SW 1271 (cell line): ENCODE measurements at regions not wholly inside any gene's neighbourhood (a gene's known extent, or its start where the extent isn't known, plus 50 kb on each side); places are given as distances from the start of the nearest gene placed in this dataset.
"Not testable (repeated sequence)": the region's sequence is repeated elsewhere in the genome, so short reads cannot be mapped to it uniquely, and the experiment has no call there.

Experiments
- DNase-seq, 2 experiments: peaks; one replicate each; lab custom pipeline; 2025; lab: John Stamatoyannopoulos, UW

DNA sequence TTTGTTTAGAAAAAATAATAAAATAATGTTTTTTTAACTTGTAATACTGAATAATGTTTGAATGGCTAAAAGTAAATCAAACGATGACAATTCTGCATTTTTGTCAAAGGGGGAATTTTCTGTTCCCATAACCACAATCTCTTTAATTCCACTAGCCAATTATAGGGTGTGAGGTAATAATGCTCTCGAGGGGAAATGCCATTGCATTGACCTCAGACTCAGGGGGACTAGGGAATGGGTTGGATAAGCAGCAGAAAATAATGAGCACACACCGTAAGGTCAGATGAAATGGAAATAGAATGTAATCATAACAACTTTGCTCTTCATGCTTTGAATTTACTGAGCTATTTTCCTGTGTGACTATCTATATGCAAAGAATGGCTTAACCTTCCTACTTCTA is 584.7 kb downstream of the RFPL4B start:
- DNase-seq = no peak

DNA sequence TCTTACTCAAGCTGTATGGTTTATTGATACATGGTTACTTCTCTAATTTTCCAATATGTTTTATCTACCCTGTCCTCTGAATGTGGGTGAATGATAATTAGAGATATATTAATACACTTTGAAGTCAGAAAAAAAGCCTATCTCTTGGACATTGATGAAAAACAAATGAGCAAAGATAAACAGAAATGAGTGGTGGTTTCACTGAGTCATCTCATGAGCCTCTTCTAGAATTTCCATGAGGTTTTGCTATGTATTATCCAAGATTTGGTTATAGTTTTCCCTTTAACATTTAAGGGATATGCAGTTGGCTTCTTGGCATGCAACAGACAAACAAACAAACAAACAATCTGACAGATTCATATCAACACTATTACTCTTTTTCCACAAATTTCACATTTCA is 586.8 kb downstream of the RFPL4B start:
- DNase-seq = no peak

- DNase-seq = no peak
These were observed 587.5 kb downstream of the RFPL4B start for GRCh38 chr6:112934433-112935327.

- no peak for DNase-seq
These were observed 588.4 kb downstream of the RFPL4B start for GRCh38 chr6:112935402-112936078.

GRCh38 chr6:112936079-112936472 is 588.9 kb downstream of the RFPL4B start:
- no peak for DNase-seq

DNA sequence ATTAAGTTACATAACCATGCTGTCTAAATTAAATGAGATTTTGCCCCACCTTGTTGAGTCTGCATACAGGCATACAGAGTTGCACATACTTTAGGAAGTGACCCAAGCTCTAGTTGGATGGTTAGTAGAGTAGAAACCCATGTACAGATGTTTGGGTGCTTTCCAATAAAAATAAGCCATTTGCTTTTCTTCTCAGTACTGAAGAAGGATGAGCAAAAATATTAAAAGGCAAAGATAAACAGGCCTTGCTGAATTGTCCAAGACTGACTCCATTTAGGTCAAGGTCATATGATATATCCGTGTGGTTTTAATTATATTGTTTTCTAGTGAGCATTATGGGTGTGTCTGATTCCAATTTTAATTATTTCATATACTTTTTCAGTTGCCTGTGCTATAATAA is 589.4 kb downstream of the RFPL4B start:
- DNase-seq = no peak

DNA sequence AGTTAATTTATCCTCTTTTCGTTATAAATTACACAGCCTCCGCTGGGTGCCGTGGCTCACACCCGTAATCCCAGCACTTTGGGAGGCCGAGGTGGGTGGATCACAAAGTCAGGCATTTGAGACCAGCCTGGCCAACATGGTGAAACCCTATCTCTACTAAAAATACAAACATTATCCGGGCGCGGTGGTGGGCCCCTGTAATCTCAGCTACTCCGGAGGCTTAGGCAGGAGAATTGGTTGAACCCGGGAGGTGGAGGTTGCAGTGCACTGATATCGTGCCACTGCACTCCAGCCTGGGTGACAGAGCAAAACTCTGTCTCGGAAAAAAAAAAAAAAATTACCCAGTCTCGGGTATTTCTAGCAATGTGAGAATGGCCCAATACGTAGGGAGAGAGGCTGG is 590.6 kb downstream of the RFPL4B start:
- DNase-seq = not testable (repeated sequence)

GRCh38 chr6:112938650-112939049 is 591.5 kb downstream of the RFPL4B start:
- DNase-seq = no peak

DNA sequence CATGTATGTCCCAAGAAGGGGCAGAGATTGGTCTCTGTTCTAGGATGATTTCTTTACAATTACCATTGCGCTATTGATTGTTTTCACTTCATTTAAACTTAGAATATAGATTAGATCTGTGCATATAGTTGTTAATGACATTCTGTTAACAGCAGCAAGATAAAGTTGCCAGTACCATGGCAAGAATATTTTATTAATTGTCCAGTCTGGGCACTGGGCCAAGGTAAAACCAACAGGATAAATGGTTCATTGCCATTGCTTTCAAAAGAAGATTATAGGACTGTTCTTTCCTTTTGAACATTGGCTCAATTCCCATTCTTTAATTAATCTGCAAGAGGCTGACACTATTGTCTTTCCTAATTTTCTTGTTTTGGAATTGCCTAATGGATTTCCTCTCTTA is 592.4 kb downstream of the RFPL4B start:
- DNase-seq = no peak

- no peak for DNase-seq
These were observed 594.5 kb downstream of the RFPL4B start for GRCh38 chr6:112941613-112942012.

- DNase-seq = no peak
These were observed 598.9 kb downstream of the RFPL4B start for GRCh38 chr6:112946051-112946450.

- DNase-seq = no peak
These were observed 600.4 kb downstream of the RFPL4B start for GRCh38 chr6:112947507-112947906.

- DNase-seq = no peak
These were observed 604.7 kb downstream of the RFPL4B start for GRCh38 chr6:112951829-112952228.

DNA sequence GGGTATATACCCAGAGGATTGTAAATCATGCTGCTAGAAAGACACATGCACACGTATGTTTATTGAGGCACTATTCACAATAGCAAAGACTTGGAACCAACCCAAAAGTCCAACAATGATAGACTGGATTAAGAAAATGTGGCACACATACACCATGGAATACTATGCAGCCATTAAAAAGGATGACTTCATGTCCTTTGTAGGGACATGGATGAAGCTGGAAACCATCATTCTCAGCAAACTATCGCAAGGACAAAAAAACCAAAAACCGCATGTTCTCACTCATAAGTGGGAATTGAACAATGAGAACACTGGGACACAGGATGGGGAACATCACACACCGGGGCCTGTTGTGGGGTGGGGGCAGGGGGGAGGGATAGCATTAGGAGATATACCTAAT is 608.6 kb downstream of the RFPL4B start:
- DNase-seq = not testable (repeated sequence)

DNA sequence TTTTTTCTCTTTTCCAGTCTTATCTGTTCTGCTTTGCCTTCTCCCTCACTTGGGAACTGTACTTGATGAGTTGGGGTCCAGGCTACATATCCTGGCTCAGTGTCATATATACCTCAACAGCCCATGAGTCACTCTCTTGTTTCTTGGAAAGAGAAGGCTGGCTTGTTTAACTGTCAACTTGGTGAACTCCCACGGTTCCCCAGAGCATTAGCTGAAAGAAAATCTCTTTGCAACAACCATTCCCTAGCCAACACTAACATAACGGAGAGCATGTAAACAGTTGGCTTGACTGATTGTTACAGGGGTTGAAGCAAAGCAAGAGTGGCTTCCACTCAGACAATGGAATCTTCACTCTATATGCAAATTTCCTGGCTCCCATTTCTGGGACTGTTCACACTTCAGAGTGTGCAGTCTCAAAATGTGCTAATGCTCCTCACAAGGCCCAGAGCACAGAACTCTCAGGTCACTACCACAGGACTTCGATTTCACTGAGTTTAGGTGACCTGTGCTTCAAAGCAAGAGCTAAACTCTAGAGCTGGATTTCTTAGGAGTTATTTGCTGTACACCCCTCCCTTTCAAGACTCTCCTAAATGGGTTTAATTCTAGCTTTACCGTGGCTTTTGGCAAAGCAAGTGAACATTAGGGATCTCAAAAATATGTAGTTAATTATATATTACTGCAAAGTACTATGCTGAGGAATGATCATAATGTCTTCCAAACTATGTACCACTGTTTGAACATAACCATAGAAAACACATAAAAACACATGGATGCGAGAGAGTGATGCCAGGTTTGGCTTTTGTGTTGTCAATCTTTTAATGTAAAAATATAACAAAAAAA is 609.8 kb downstream of the RFPL4B start:
- DNase-seq = no peak

DNA sequence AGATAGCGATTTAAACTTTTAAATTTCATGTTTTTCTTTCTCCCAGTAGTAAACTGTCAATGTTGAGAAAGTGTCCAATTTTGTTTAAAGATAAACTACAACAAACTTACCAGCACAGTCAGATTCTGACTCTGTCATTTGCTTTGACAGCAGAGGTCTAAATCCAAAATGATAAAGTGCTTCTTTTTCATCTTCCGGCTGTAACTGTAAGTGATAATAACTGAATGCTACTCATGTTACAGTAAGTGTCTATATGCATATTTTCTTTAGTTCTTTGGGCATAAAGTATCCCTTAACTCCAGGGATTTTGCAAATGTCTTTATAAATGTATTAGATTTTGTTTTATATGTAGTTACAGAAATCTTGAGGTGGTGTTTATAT is 610.4 kb downstream of the RFPL4B start:
- DNase-seq = no peak

GRCh38 chr6:112960130-112960529 is 613.0 kb downstream of the RFPL4B start:
- DNase-seq = not testable (repeated sequence)

- DNase-seq = no peak
These were observed 620.8 kb downstream of the RFPL4B start for GRCh38 chr6:112967974-112968373.

- no peak for DNase-seq
These were observed 624.5 kb downstream of the RFPL4B start for GRCh38 chr6:112971651-112972050.

DNA sequence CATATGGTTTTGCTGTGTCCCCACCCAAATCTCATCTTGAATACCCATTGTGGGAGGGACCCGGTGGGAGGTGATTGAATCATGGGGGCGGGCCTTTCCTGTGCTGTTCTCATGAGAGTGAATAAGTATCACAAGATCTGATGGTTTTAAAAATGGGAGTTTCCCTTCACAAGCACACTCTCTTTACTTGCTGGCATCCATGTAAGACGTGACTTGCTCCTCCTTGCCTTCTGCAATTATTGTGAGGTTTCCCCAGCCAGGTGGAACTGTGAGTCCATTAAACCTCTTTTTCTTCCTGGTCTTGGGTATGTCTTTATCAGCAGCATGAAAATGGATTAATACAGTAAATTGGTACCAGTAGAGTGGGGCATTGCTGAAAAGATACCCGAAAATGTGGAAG is 627.8 kb downstream of the RFPL4B start:
- DNase-seq = not testable (repeated sequence)

DNA sequence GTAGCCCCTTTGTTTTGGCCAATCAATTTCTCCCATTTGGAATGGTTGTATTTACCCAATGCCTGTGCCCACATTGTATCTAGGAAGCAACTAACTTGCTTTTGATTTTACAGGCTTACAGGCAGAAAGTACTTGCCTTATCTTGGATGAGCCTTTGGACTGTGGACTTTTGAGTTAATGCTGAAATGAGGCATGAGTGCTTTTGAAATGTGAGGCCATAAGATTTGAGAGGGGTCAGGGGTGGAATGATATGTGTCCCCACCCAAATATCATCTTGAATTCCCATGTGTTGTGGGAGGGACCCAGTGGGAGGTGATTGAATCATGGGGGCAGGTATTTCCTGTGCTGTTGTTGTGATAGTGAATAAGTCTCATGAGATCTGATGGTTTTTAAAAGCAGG is 629.4 kb downstream of the RFPL4B start:
- DNase-seq = not testable (repeated sequence)

- peak in 1 of 2 experiments; percentile 79 for DNase-seq
These were observed 632.7 kb downstream of the RFPL4B start for GRCh38 chr6:112979830-112980229.
